GM19372 (cell line): ENCODE measurements at regions not wholly inside any gene's neighbourhood (a gene's known extent, or its start where the extent isn't known, plus 50 kb on each side); places are given as distances from the start of the nearest gene placed in this dataset.

Source experiments
- ATAC-seq: cut with Tn5 transposase; IDR thresholded peaks from one replicate; pipeline ENCODE4 v1.9.1; 2021; ENCODE audit warnings: mild to moderate bottlenecking, low read depth, moderate library complexity; ENCODE audit not compliant: unreplicated experiment

DNA sequence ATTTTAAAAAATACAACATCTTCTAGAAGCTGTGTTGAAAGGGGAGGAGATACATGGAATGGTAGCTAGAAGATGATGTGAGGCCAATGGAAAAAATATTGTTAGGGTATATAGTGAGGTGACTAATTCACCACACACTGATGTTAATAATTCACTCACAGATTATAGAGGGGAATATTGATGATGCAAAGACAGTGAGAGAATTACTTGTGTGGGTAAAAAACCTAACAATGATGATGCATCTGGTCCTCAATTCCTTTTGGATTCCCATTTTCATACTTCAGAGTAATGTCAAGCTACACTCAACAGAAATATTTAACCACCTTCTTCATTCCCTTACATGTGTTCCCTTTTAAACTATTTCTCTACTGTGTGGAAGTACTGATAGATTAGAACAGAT is 169.5 kb upstream of the DPYD start:
- ATAC-seq = no peak

DNA sequence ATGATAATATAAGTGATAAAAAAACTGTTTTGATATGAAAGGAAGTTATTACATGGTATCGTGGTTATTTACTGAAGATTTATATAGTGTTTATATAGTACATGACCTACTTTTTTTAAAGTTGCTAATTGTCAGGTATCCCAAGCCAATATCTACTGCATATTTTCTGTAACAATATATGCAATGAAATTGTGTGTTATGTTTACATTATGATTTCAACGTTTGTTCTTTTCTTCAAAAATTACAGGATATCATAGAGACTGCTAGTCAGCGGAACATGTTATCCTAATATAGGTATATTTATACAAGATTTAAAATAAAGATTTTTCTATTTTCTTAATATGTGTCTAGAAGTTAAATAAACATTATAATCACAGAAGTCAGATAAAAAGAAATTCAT is 167.5 kb upstream of the DPYD start:
- ATAC-seq = no peak

DNA sequence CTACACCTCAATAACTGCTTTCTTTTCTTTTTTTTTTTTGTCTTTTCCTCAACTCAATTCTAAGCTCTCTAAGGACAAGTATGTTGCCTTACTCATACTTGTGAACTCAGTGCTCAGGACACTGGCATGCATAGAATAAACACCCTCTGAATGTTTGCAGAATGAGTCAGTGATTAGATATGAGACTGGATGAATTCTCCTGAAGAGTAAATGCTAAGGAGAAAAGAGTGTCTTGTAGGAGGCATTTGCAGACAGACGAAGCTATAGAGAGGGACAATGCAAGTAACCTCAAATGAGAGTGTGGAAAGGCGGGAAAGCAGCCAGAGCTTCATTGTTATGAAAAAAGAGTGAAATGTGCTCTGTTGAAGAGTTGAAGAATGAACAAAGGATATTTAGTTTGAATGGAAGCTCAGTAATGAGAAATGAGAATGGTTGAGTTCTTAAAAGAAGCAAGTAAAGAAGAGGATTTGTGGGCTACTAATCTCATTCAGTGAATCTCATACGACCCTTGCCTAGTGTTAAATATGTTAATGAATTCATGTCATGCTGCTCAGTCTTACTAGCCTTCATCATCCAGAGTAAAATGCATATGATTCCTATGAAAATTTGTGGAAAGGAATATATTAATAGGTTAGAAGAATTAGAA is 166.1 kb upstream of the DPYD start:
- ATAC-seq = no peak

DNA sequence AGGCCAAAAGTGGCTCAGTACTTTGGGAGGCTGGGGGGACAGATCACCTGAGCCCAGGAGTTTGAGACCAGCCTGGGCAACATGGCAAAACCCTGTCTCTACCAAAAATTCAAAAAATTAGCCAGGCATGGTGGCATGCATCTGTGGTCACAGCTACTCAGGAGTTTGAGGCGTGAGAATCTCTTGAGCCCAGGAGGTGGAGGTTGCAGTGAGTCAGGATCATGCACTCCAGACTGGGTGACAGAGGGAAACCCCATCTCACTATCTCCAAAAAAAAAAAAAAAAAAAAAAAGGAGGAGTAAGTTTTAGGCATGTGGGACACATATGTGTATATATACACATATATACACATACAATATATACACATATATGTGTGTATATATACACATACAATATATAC is 165.3 kb upstream of the DPYD start:
- no peak for ATAC-seq

DNA sequence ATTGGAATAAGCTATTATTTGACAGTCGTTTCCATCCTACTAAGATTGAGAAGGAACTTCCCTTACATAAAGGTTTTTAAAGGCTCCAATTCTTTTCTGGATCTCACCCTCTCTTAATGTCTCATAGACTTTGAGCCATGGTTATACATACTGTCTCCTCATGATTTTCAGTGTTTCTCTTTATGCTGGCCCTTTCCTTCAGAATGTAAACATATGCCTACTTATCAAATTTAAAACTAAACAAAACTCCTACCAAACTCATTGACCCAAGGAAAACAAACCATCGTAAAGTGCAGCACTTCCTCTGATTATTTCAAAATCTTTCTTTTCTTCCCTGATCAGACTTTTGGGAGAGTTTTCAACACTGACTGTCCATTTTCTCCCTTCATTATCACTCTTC is 163.4 kb upstream of the DPYD start:
- ATAC-seq = no peak

DNA sequence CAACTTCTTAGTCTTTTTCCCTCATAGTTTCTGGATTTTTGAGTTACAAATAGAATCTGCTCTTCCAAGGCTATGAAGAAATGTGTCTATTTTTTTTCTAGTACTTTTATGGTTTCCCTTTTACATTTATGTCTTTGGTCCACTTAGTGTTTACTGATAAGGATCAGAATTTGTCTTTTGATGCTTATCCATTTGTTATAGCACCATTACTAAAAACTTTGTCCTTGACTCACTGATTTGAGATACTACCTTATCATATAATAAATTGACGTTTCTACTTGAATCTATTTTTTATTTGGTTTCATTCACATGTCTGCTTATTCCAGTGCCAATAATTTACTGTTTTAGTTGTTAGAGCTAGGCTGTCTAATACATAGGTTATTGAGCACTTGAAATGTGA is 161.1 kb upstream of the DPYD start:
- ATAC-seq = no peak

DNA sequence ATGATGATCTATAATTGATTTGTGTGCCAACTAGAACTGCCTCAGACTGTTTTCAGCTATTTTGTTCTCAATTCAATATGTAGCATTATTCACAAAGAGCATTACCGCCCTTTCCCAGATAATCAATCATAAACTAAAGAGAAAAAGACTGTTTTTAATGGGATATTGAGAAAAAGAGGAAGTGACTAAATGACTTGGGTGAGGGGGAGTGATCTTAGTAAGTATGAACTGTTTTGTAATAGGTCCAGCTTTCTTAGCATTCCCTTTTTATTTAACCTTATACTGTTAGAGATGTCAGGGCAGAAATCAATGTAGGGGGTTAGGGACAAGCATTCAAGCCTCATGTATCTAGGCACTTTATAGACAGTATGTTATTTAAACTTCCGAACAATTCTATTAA is 157.8 kb upstream of the DPYD start:
- ATAC-seq = no peak

DNA sequence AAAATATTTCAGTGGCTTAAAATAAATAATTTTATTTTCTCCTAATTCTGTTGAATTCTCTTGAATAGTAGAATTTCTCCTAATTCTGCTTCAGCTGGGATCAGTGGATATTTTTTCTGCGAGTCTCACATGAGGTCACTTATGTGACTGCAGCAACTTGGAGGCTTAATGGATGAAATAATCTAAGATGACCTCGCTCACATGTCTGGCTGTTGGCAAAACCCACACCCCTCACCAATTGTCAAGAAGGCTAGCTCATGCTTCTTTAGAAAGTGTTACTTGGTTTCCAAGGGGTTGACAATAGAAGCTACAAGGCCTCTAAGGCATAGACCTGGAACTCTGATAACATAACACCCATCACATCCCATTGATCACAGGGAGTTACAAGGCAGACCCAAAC is 156.9 kb upstream of the DPYD start:
- ATAC-seq = no peak

DNA sequence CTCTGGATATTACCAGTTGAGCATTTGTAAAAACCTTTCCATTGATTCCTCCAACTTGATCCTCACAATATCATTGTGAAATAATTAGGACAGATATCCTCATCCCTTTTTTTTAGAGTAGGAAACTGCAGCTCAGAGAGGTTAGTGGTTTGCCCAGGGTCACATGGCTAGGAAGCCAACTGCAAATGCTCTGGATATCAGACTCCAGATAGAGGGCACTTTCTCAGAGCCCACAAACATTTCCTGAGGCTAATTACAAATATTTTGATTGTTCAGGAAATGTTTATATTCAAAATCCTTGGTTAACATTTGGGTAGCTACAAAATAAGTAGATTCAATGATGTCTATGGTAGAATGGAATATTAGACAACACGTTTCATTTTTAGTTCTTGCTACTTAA is 154.8 kb upstream of the DPYD start:
- no peak for ATAC-seq

DNA sequence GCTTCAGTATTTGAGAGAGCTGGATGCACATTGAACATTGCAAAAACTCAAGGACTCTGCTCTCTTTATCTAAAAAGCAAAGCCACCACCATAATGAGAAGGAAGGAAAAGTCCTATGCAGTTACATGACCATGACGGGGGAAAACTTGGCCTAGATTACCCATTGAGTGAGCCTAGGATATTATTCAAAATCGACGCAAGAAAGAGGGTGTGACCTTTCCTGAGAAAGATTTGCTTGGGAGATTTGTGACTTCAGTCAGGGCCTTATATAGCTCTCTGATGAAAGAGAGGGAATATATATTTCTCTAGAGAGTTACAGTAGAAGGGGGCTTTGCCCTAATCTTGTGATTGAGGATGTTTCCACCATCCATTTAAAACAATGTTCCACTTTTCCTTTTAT is 153.0 kb upstream of the DPYD start:
- no peak for ATAC-seq

DNA sequence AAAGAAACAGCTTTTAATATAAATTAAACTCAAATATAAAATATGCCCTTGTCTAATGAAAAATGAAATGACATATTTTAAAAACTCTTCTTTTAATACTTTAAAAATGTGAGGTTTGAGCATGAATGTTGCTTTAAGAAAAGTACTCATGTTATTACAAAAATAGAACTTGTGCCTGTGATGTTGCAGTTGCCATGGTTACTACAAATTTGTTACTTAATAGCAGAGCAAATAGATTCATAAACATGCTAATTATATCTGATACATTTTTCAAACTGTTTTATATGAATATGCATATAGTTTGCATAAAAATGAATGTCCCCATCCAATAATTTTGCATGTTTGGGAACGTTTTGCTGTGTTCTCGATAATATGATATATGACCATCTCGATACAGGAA is 152.3 kb upstream of the DPYD start:
- ATAC-seq = no peak

DNA sequence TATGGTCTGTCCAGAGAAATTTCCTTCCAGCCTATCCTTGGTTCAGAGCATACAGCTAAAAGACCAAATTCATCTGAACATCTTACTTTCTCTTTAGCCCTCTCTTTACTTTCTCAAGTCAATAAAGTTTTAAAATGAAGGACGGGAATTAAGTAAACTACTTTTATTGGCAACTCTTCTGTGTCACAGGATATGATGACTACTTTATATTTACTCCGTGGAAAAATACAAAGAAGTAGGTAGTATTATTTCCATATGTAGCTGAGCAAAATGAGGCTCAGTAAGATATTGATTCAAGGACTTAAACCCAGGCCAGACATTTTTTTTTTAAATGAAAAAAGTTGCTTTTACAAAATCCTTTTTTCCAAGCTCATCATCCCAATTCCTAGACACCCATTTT is 151.2 kb upstream of the DPYD start:
- no peak for ATAC-seq

DNA sequence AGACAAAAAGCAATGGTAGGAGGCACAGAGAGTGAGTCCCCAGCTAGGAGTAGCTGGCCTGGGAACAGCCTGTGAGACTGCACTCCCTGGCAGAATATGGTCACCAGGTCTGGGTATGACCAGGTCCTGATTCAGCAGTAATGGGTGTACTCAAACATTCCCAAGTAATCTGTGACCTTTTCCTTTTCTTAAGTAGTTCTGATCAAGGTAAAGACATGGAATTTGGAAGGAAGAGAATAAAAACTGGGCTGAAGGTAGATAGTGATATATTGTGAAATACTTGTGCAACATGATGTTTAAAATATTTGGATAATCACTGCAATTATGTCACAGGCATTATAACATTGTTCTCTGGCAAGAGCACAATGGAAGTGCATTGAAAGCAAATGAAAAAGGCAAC is 147.2 kb upstream of the DPYD start:
- no peak for ATAC-seq

DNA sequence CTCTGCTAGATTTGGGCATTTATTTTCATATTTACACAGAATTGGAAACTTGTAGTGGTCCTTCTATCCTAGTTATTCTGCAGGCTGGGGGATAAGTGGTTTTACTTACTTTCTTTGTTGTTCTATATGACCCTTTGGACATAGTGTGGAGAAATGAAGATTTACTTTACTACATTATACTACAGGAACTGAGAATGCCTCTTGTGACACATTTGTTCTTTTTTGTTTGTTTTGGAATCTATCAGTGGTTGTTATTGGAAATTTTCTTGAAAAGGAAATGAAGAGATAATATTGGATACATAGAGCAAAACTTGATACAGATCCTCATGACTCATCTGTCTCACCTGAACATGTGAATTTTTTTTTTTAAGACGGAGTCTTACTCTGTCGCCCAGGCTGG is 146.1 kb upstream of the DPYD start:
- no peak for ATAC-seq

DNA sequence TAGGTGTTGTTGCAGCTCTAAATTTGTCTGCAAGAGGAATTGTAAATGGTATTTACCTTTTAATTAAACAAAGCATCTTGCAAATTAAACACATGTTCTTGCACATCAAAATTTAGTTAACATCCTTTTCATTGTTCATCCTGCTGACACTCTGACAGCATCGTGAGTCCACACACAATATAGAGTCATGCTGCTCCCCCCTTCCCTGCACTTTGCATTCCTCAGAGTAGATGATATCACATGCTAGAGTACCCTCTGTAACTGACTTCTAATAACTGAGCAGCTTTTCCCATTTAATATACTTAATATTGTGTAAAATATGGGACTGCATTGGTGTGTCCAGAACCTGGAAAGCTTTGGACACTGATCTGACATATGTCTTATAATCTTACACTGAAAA is 138.8 kb upstream of the DPYD start:
- no peak for ATAC-seq

DNA sequence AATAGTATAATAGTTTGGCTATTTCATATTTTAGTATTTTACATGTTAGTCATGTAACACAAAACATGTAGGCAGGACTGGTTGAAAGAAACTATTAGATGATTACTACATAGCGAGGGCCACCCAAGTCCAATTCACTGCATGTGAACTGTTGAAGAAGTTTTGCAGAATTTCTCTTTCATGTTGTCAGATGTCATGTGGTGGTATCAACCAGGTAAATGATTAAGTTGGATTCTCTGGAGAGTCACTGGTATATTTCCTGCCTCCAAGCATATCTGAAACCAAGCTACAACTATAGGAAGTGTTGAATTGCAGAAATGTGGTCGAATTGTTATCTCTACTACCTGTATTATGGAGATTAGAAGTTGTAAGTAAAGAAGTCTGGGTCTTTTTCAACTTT is 137.8 kb upstream of the DPYD start:
- ATAC-seq = no peak

DNA sequence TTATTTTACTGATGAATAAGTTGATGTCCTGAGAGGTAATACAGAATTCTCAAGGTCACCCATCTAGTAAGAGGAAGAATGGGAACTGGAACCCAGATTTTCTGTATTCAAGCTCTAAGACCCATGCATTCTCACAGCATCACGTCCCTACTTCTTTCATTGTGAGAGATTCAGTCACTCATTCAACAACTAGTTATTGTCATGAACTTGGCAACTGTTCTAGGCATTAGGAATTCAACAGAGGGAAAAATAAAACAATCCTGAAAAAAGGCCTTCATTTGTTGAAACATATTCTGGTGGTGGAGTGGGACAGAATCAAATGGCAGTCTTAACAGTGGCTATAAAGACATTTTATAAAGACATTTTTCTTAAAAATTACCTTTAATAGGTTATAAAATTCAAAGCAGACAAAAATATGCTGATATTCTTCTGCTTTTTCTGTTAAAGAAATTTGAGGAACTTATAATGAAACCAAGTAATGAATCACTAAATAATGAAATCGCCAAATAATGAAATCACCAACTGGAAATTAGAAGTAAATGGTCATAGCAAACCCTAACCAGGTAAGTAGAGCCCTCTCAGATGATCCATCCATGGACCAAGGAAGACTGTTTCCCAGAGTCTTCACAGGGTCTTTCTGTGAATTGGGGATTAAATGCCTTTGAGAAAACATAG is 136.5 kb upstream of the DPYD start:
- ATAC-seq = no peak

DNA sequence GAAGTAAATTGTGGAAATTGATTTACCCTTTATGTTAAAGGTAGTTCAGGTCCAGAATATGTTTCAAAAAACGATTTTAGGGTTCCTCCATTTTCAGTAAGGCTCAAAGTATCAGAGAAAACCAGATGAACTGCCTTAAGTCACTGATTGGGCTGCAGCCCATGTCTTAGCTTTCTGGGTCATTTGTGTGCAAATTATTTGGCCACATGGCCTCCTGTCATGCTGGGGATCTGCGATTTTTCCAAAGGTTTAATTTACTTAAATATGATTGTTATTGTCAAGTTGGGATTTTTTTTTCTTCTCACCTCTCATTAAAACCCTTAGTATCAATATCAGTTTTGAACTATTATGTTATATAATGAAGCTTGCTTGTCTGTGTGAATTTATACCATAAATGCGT is 135.9 kb upstream of the DPYD start:
- no peak for ATAC-seq

DNA sequence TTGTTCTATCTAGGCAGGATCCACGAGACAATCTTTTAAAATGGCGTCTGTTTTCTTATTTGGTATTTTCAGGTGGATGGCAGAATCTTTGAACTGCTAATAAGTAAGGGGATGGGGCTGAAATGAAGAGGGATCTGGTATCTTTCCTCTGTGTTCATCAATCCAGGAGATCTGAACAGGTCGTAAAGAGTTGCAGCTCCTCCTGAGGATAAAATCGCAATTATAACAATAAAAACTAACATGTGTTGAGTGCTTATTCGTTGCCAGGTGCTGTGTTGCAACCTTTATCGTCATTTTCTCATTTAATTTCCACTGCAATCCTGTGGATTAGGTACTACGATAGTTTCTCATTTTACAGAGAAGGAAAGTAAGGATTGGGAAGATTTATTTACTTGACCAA is 134.6 kb upstream of the DPYD start:
- no peak for ATAC-seq

DNA sequence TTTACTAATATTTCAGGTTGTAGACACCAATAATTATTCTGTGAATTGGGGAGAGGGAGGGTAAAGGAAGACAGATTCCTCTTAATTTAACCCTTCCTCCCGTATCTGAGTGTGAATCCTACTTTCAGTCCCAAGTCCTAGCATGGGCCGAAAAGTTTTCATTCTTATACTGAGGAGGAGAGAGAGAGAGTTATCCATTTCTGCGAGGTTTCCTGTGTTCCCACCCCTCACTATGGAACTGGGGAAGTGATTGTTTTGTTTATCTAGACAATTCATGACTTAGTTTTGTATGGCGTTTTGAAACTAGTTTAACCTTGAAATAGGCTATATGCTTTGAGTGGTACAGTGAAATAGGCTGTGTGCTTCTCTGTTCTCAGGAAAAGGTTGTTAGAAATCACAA is 134.0 kb upstream of the DPYD start:
- ATAC-seq = no peak

DNA sequence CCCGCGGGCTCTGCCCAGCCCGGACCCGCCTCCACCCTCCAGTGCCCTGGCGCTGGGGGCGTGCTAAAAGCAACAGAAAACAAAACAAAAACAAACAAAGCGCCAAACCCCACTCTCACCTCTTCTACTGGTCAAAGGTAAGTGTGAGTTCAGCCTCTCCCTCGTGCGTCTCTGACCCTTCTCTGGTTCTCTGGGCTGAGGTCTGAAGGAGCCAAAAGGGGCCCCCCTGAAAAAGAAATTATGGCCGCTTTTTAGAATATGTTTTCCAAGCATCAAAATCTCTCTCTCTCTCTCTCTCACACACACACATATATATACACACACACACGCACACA is 133.5 kb upstream of the DPYD start:
- ATAC-seq = no peak

DNA sequence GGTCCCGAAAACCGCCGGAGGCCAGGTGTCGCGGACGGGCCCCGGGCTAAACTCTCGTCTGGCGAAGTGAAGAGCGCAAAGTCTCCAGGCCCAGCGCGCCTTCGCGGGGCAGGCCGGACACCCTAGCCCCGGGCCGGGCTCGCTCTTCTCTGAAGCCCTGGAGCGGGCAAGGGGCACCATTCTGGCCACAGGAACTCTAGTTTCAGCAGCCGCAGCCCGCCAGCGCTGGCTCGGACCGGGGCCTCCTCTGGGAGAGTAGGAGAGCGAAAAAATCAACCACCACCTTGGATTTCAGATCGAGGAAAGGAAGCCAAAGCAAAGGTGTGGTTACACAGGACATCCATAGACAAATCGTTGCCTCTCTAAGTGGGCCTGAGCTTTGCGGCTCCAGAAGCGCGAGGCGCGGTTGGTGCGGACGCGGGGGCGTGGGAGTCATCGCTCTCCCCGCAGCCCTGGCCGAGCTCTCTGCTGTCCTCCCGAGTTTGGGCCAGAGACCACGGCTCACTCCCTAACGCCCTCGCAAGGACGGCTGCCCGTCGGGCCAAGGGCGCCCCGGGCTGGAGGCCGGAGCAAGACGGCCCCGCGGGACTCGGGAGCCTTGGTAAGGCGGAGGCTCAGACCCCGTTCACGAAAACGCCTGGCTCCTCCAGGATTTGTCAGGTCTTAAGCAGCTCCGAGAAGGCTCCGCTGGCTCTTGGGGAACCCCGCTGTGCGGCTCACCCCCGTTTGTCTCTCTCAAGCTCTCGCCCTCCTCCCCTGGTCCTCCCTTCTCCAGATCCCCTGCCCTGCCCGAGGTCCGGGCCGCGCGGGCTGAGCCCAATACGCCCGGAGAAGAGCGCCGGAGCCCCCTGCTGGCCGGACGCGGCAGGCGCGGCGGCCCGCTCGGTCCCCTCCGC is 132.9 kb upstream of the DPYD start:
- peak; percentile 94 for ATAC-seq
